ENCODE measurements at regions not wholly inside any gene's neighbourhood (a gene's known extent, or its start where the extent isn't known, plus 50 kb on each side); places are given as distances from the start of the nearest gene placed in this dataset.

DNA sequence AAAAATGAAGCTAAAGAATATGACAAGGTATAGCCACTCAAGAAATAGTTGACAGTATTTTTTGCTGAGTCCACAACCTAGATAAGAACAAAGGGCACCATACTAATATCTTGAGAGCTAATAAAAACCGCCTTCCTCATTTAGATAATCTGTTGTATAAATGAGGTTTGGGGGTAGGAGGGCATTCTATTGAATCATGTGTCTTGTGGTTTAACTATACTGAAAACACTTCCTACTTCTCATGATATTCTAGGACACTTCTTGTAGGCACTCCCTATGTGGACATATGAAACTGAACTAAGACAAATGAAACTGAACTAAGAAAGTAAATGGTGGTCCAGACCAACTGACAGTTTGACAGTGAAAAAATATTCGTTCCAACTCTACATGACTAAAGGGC is 1268.5 kb upstream of the C9orf72 start:
- TF ChIP-seq, protein P1, sequence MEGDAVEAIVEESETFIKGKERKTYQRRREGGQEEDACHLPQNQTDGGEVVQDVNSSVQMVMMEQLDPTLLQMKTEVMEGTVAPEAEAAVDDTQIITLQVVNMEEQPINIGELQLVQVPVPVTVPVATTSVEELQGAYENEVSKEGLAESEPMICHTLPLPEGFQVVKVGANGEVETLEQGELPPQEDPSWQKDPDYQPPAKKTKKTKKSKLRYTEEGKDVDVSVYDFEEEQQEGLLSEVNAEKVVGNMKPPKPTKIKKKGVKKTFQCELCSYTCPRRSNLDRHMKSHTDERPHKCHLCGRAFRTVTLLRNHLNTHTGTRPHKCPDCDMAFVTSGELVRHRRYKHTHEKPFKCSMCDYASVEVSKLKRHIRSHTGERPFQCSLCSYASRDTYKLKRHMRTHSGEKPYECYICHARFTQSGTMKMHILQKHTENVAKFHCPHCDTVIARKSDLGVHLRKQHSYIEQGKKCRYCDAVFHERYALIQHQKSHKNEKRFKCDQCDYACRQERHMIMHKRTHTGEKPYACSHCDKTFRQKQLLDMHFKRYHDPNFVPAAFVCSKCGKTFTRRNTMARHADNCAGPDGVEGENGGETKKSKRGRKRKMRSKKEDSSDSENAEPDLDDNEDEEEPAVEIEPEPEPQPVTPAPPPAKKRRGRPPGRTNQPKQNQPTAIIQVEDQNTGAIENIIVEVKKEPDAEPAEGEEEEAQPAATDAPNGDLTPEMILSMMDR (IDR thresholded peaks at IDR 0.05; ENCODE audit: low read depth, low read length) = no peak
- no peak for DNase-seq (ENCODE audit: extremely low read depth, low read depth)

DNA sequence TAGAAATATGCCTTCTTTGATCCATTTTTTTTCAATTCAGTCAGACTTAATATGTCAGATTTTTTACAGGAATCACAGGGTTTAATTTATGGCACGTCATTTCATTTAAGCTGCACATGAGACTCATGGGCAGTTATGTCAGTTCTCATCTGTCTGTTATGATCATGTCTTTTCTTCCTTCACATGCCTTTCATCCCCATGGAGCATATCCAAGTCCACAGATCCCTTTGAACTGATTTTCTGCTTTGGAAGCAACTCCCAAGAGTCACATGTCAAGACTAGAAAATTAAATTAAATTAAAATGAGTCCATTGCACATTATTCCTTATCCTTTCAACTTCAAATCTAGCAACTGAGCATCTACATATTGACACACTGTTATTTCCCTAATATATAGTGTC is 1274.0 kb upstream of the C9orf72 start:
- TF ChIP-seq, protein P1 (IDR thresholded peaks at IDR 0.05; ENCODE audit: low read depth, low read length) = no peak
- DNase-seq (ENCODE audit: extremely low read depth, low read depth) = no peak

DNA sequence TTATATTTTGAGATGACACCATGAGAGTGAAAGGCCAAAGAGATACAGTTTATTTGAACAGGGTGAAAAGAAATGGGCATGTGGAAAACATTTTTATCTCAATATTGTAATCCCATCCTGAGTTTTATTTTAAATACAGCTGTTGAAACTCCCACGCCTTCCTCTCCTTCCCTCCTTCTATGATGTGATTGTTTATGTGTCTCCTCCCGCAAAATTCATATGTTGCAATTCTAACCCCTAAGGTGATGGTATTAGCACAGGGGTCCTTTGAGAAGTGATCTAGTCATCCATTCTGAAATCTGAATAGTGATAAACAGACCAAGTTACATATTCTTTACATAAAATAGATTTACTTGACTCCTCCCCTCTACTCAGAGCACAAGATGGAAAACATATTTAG is 1275.4 kb upstream of the C9orf72 start:
- DNase-seq (ENCODE audit: extremely low read depth, low read depth) = no peak
- TF ChIP-seq, protein P1 (IDR thresholded peaks at IDR 0.05; ENCODE audit: low read depth, low read length) = no peak

DNA sequence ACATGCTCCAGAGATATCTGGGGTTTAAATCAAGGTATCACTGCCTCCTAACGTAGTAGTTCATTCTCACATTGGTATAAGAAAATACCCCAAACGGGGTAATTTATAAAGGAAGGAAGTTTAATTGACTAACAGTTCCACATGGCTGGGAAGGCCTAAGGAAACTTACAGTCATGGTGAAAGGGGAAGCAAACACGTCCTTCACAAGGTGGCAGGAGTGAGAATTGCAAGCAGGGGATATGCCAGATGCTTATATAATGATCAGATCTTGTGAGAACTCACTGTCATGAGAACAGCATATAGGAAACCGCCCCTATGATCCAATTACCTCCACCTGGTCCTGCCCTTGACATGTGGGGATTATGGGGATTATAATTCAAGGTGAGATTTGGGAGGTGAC is 1280.2 kb upstream of the C9orf72 start:
- TF ChIP-seq, protein P1 (IDR thresholded peaks at IDR 0.05; ENCODE audit: low read depth, low read length) = no peak
- DNase-seq (ENCODE audit: extremely low read depth, low read depth) = no peak

DNA sequence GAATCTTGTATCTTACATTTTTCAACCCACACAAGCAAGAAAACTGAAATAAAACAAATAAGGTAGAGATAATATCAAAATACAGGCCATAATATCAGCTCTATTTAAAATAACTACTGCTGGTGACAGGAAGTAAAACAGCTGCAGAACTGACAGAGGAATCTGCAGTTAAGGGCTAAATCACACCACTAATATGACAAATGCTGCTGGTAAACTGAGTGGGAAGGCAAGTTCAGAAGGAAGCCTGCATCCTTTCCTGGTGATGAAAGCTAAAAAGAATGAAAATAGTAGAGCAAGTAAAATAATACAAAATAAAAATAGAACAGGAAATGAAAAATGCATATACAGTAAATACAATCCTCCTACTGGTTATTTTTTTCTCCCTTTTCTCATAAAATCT is 1293.7 kb upstream of the C9orf72 start:
- TF ChIP-seq, protein P1 (IDR thresholded peaks at IDR 0.05; ENCODE audit: low read depth, low read length) = no peak

DNA sequence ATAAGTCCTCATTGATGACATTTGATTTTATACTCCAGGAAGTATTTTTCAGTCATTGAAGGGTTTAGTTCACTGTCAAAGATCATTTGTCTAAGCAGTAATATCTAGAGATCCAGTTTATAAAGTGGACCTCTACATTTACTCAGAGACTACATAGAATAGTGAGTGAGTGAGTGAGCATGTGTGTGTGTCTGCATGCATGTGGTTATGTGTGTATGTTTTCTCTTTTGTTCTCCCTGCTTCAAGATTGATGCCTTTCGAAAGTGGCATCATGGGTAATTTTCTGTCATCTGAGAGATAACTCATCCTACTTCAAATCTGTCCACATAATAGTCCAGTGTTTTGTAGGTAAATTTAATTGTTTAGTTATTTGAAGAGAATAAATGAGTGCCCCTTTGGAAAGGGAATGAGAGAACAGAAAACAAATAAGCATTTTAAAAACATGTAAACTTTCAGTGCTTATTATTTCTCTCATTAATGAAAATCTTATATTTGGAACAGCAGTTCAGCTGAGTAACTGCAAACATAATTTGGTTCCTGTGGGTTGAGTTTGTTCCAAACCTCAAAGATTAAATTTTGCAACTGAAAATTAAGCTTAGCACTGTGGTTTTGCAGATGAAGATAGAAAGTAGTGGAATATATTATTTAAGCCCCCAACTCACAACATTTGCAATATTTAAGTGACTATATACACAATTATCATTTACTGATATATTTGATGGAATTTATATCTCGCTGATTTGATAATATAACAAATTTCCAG is 1295.1 kb upstream of the C9orf72 start:
- TF ChIP-seq, protein P1 (IDR thresholded peaks at IDR 0.05; ENCODE audit: low read depth, low read length) = no peak

More for the DNA sequence above, 1293.7 kb upstream of the C9orf72 start:
- no peak for DNase-seq (ENCODE audit: extremely low read depth, low read depth)

DNA sequence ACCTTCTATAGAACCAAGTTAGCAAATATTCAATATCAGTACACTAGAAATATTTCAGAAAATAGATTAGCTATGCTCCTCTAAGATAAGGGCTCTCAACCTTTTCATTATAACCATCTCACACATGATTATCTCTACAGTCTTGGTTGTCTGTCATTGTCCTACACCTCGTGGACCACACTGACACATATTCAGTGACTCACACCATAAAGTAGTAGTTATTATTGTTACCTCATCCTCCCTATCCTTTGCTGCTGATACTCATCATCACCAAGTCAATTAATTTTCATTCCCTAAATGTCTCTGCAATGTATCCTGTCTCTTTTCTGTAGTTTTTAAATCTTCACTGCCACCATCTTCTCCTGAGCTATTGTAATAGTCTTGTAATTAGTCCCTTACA is 1309.2 kb upstream of the C9orf72 start:
- no peak for DNase-seq (ENCODE audit: extremely low read depth, low read depth)
- TF ChIP-seq, protein P1 (IDR thresholded peaks at IDR 0.05; ENCODE audit: low read depth, low read length) = no peak

More for the DNA sequence above, 1295.1 kb upstream of the C9orf72 start:
- no peak for DNase-seq (ENCODE audit: extremely low read depth, low read depth)

All from AG09319 (cell line).